Right cardiac atrium (tissue), 5 donors: ENCODE measurements at regions not wholly inside any gene's neighbourhood (a gene's known extent, or its start where the extent isn't known, plus 50 kb on each side); places are given as distances from the start of the nearest gene placed in this dataset.
A peak's percentile ranks its signal among the peaks of the same experiment; 100 is the strongest.

ENCODE experiments used
- ATAC-seq, 2 donors: fragments of 200-7000 bp; cut with Tn5 transposase; one replicate each; pipeline versions ENCODE4 v1.8.0 to v1.9.1; 2020; ENCODE audit warnings: moderate library complexity in 2 of 2, mild to moderate bottlenecking in 1 of 2
- DNase-seq, 3 donors: peaks; one replicate each; pipeline ENCODE4 v3.0.0-alpha.2; 2020
- H3K27ac ChIP-seq: one replicate; pipeline ENCODE4 v1.5.1; 2013; ENCODE audit warnings: mild to moderate bottlenecking, low read length, control low read depth, moderate library complexity
- H3K27me3 ChIP-seq: one replicate; pipeline ENCODE4 v1.6.1; 2013; ENCODE audit not compliant: control insufficient read depth, insufficient read depth
- H3K4me1 ChIP-seq: one replicate; pipeline ENCODE4 v1.6.1; 2013; ENCODE audit warnings: low read length; ENCODE audit not compliant: control insufficient read depth, insufficient read depth
- H3K4me3 ChIP-seq: one replicate; pipeline ENCODE4 v1.5.1; 2013; ENCODE audit warnings: low read length, control low read depth
- H3K9me3 ChIP-seq: one replicate; pipeline ENCODE4 v1.6.1; 2013; ENCODE audit warnings: low read length; ENCODE audit not compliant: control insufficient read depth
- WGBS: extraction: QIAGEN DNeasy Blood & Tissue Kit; methylation state at CpG from one replicate; pipeline ENCODE4 v1.1.7; 2013; 5-methylcytosine and 5-hydroxymethylcytosine counted together
- intact Hi-C, 4 donors: fragments of 100-400 bp; cut with DNase I; formaldehyde crosslinking; loops; one replicate each; pipeline versions ENCODE4 v1.11.0 to v1.14.0; 2022 to 2023
- donor health status: healthy with polysubstance abuse.
- donor health status: DM: no; HTN: yes; CAD: no.
- donor health status: DM: no; HTN: no; CAD: no.
- donor health status: DM: no; HTN: yes; CAD: no; lungs with severe emphysema.
- donor health status: DM: yes; HTN: yes; CAD: no.

DNA sequence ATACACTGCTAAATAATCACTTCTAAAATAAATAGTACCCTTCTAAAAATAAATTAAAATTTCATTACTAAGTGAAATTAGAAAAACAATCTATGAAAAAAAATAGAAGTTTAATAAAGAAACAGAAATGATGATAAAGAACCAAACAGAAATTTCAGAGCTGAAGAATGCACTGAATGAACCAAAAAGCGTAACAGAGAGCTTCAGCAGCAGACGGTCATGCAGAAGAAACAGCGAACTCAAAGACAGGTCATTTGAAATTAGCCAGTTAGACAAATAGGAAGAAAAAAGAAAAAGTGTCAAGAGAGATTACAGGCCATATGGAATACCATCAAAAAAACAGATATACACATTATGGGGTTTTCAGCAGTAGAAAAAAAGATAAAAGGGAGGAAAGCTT is 706.7 kb downstream of the TBC1D32 start:
- 91% methylated on average over 3 of the region's 3 CpGs for WGBS
- no peak for DNase-seq
- no peak overlapping the region for H3K27ac ChIP-seq
- no peaks in the 10 kb centered on the region for H3K27me3 ChIP-seq
- no peaks in the 10 kb centered on the region for H3K9me3 ChIP-seq
- H3K4me1 ChIP-seq: no peaks in the 10 kb centered on the region
- intact Hi-C loops: no loop called here
- no peak for ATAC-seq
- H3K4me3 ChIP-seq: no peak overlapping the region

DNA sequence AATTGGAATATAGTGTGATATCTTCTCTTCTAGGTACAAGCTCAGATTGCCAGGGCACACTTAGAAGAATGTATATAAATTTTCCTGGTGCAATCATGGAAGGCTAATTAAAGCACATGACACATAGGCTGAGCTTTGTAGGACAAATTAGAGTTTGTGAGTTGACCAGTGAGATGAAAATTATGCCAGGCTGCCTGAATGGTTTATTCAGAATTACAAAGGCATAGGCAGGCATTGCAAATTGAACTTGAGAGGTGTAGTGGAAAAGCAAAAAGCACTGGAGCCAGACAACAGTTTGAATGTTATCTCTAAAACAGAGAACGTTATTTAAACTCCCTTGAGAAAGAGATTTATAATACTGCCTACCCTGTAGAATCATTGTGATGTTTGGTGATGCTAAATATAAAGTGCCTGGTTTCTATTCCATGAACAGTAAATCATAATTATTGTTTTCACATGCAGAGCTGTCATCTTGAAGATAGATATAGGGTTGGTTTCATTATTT is 712.1 kb downstream of the TBC1D32 start:
- Histone ChIP-seq H3K4me1 (no peaks in the 10 kb centered on the region), H3K27ac (no peak overlapping the region), H3K9me3 (no peaks in the 10 kb centered on the region), H3K4me3 (no peak overlapping the region), H3K27me3 (no peaks in the 10 kb centered on the region)
- 7% methylated on average over 1 of the region's 1 CpG for WGBS
- intact Hi-C loops: no loop called here
- ATAC-seq (no peak), DNase-seq (no peak)

DNA sequence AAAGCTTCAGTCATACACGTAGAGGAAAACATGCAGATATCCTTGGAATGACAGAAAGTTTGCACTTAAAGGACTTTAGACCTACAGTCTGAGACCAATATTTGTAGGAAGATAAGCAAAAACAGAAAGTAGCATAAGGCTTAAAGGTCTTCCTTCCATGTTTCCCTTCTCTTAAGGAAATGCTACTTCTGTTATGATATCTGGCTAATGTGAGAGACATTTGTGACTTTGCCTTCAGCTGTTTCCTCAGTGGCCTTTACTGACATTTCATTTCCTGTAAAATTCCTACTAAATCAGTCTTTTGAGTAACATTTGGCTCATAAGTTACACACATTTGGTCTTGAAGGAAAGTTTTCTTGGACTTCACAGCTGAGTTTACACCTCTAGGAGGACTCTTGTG is 713.4 kb downstream of the TBC1D32 start:
- Histone ChIP-seq H3K27me3 (no peaks in the 10 kb centered on the region), H3K4me1 (no peaks in the 10 kb centered on the region), H3K4me3 (no peak overlapping the region), H3K9me3 (no peaks in the 10 kb centered on the region), H3K27ac (no peak overlapping the region)
- no peak for DNase-seq
- intact Hi-C loops: no loop called here
- no peak for ATAC-seq
- WGBS: 25% methylated on average over 1 of the region's 1 CpG

- no peak for DNase-seq
These were observed 719.0 kb downstream of the TBC1D32 start for GRCh38 chr6:120615238-120615637.

GRCh38 chr6:120614723-120615122 is 719.6 kb downstream of the TBC1D32 start:
- ATAC-seq (no peak), DNase-seq (no peak)

More at GRCh38 chr6:120615238-120615637, 719.0 kb downstream of the TBC1D32 start:
- WGBS: 83% methylated on average over 3 of the region's 3 CpGs
- ATAC-seq: no peak
- intact Hi-C loops: no loop called here
- Histone ChIP-seq H3K27ac (no peak overlapping the region), H3K4me3 (no peak overlapping the region), H3K4me1 (no peaks in the 10 kb centered on the region), H3K27me3 (no peaks in the 10 kb centered on the region), H3K9me3 (no peaks in the 10 kb centered on the region)

DNA sequence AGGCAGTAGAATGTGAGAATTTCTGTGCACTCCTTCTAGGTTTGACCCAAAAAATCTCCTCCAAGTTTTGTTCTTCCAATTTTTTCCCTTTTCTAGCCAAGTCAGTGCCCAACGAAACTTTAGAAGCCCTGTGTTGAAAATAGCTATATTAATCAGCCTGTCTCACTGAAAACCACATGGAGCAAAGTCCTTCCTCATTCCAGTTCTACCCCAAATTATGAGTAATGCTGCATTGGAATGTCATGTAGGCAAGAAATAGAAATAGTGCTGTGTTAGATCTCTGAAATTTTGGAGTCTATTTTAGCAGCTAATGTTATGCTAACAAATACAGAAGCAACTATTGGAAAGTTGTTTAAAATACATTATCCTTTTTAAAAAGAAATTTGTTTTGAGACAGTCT is 725.5 kb downstream of the TBC1D32 start:
- WGBS: 33% methylated on average over 1 of the region's 1 CpG

More at GRCh38 chr6:120614723-120615122, 719.6 kb downstream of the TBC1D32 start:
- no peaks in the 10 kb centered on the region for H3K27me3 ChIP-seq
- H3K27ac ChIP-seq: no peak overlapping the region
- 50% methylated on average over 2 of the region's 2 CpGs for WGBS
- intact Hi-C loops: no loop called here
- H3K4me1 ChIP-seq: no peaks in the 10 kb centered on the region
- no peaks in the 10 kb centered on the region for H3K9me3 ChIP-seq
- no peak overlapping the region for H3K4me3 ChIP-seq

DNA sequence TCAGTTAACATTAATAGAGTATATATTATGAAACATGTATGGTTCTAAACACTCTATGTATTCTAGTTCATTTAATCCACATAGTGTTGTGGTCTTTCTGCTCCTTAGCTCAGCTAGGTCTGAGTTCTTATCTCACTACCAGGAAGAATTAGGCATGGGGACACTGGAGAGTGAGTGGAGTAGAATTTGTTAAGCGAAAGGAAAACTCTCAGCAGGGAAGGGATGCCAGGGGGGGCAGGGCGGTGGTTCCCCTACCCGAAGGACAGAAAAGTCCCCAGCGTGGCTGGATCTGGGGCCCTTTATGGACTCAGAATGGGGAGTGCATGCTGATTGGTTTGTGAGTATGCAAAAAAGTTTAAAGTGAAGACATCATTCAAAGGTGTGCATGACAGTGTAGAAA is 727.5 kb downstream of the TBC1D32 start:
- Histone ChIP-seq H3K27me3 (no peaks in the 10 kb centered on the region), H3K9me3 (no peaks in the 10 kb centered on the region), H3K4me3 (no peak overlapping the region), H3K27ac (no peak overlapping the region), H3K4me1 (no peaks in the 10 kb centered on the region)
- ATAC-seq (no peak), DNase-seq (peak in 1 of 3 donors; percentile 14)
- intact Hi-C loops: no loop called here
- 68% methylated on average over 4 of the region's 4 CpGs for WGBS

More for the DNA sequence above, 725.5 kb downstream of the TBC1D32 start:
- no peak overlapping the region for H3K4me3 ChIP-seq
- H3K27me3 ChIP-seq: no peaks in the 10 kb centered on the region
- H3K4me1 ChIP-seq: no peaks in the 10 kb centered on the region
- no peak for DNase-seq
- ATAC-seq: no peak
- no peaks in the 10 kb centered on the region for H3K9me3 ChIP-seq
- no peak overlapping the region for H3K27ac ChIP-seq
- intact Hi-C loops: no loop called here

DNA sequence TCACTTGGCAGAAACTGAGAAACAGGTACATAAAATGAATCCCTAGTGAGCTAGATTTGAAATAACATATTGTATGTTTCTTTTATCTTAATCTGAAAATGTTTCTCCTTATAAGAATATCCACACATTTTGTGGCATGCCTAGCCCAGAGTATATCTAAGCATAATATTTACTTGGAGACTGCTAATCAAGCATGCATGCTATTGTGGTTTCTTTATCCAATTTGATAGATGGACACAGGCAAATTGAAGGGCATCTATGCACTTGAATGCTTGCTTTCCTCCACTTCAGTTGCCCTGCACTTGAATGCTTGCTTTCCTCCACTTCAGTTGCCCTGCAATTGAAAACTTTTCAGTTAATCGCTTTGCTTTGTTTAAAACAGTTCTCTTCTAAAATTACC is 729.8 kb downstream of the TBC1D32 start:
- no peak for ATAC-seq
- intact Hi-C loops: no loop called here
- H3K4me3 ChIP-seq: no peak overlapping the region
- DNase-seq: no peak
- no peak overlapping the region for H3K27ac ChIP-seq
- H3K27me3 ChIP-seq: no peaks in the 10 kb centered on the region
- no peaks in the 10 kb centered on the region for H3K4me1 ChIP-seq
- 83% methylated on average over 1 of the region's 1 CpG for WGBS
- H3K9me3 ChIP-seq: no peaks in the 10 kb centered on the region

GRCh38 chr6:120590611-120591010 is 743.7 kb downstream of the TBC1D32 start:
- H3K9me3 ChIP-seq: no peaks in the 10 kb centered on the region
- no peak overlapping the region for H3K4me3 ChIP-seq
- intact Hi-C loops: no loop called here
- DNase-seq (no peak), ATAC-seq (no peak)
- no peak overlapping the region for H3K27ac ChIP-seq
- H3K27me3 ChIP-seq: no peaks in the 10 kb centered on the region
- no peaks in the 10 kb centered on the region for H3K4me1 ChIP-seq
- 51% methylated on average over 1 of the region's 1 CpG for whole genome bisulfite sequencing

DNA sequence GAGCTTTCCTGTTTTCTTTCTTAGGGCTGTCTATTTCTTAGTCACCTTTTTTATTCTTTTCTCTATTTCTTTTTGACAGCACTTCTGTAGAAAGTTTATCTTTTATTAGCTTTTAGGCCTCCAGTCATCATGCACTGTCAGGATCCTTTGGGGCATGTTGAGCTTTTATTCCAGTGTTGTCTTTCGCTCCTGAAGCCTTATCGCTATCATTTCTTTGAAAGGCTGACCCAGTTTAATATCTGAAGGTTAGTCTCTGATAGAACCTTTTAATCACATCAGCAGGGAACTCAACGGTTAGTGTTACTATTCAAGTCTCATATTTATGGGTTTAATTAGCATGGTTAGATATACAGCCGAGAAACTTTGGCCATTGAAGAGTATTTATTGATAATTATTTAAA is 745.9 kb downstream of the TBC1D32 start:
- Histone ChIP-seq H3K4me1 (no peaks in the 10 kb centered on the region), H3K27me3 (no peaks in the 10 kb centered on the region), H3K27ac (no peak overlapping the region), H3K4me3 (no peak overlapping the region), H3K9me3 (no peaks in the 10 kb centered on the region)
- intact Hi-C loops: no loop called here
- DNase-seq (no peak), ATAC-seq (no peak)
- 75% methylated on average over 4 of the region's 4 CpGs for WGBS

- DNase-seq (no peak), ATAC-seq (no peak)
- Histone ChIP-seq H3K9me3 (no peaks in the 10 kb centered on the region), H3K4me3 (no peak overlapping the region), H3K27ac (no peak overlapping the region), H3K4me1 (no peaks in the 10 kb centered on the region), H3K27me3 (no peaks in the 10 kb centered on the region)
- intact Hi-C loops: no loop called here
- 0% methylated on average over 1 of the region's 1 CpG for WGBS
These were observed 746.9 kb downstream of the TBC1D32 start for GRCh38 chr6:120587381-120587780.

DNA sequence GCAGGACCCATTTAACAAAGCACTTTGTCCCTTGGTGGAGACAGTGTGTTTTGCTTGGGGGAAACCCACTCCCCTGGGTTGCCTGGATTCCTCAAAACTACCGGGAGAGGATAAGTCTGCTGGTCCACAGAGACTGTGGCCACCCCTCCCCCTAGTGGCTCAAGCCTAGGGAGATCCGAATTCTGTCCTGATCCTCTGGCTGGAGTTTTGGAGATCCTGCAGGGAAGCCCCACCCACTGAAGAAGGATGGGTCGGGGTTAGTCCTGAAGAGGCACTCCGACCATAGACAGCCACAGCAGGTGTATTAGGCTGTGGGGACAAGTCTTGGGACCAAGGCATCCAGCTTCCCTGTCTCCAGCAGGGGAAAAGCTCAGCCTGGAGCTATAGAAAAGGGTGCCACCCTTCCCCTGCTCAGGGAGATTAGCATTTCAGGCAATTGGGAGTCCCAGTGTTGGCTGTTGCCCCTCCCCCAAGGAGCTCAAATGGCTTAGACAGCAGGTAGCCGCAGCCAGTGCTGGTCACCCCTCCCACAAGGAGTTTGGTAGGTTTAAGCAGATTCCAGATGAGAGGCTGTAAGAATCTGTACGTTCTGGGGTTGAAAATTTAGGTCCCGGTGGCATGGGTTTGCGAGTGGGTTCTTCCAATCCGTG is 750.0 kb downstream of the TBC1D32 start:
- ATAC-seq (no peak), DNase-seq (no peak)
- 73% methylated on average over 9 of the region's 9 CpGs for WGBS
- Histone ChIP-seq H3K4me3 (no peak overlapping the region), H3K27ac (no peak overlapping the region), H3K9me3 (no peaks in the 10 kb centered on the region), H3K27me3 (no peaks in the 10 kb centered on the region), H3K4me1 (no peaks in the 10 kb centered on the region)
- intact Hi-C loops: no loop called here
